Esophagus squamous epithelium (tissue), 5 donors: ENCODE measurements at regions not wholly inside any gene's neighbourhood (a gene's known extent, or its start where the extent isn't known, plus 50 kb on each side); places are given as distances from the start of the nearest gene placed in this dataset.

Experiments
- DNase-seq: peaks from one replicate; lab custom pipeline; 2025; lab: John Stamatoyannopoulos, UW
- H3K27ac ChIP-seq, 4 donors: fragments of 200-600 bp; sonication (generic); one replicate each; pipeline ENCODE4 v1.5.1; 2016 to 2019; ENCODE audit warnings: mild to moderate bottlenecking in 1 of 4
- H3K27me3 ChIP-seq, 4 donors: fragments of 200-600 bp; sonication (generic); 1 replicate in 3 of 4; 2 replicates in 1 of 4; pipeline versions ENCODE4 v1.5.1 to v1.6.0; 2017 to 2021; ENCODE audit warnings: antibody characterized with exemption in 1 of 4
- H3K36me3 ChIP-seq, 3 donors: fragments of 200-600 bp; sonication (generic); one replicate each; pipeline ENCODE4 v1.5.1; 2016 to 2019
- H3K4me1 ChIP-seq, 3 donors: fragments of 200-600 bp; sonication (generic); one replicate each; pipeline ENCODE4 v1.5.1; 2017 to 2019
- H3K4me3 ChIP-seq, 4 donors: fragments of 200-600 bp; sonication (generic); 1 replicate in 3 of 4; 2 replicates in 1 of 4; pipeline ENCODE4 v1.5.1; 2016 to 2019; ENCODE audit warnings: mild to moderate bottlenecking in 2 of 4, moderate library complexity in 1 of 4
- H3K9me3 ChIP-seq, 3 donors: fragments of 200-600 bp; sonication (generic); one replicate each; pipeline ENCODE4 v1.5.1; 2016 to 2019
- POLR2A ChIP-seq, 4 donors: fragments of 450-650 bp; IDR thresholded peaks; one replicate each; pipeline ENCODE4 v1.6.1; 2017; ENCODE audit warnings: antibody characterized with exemption in 4 of 4, mild to moderate bottlenecking in 4 of 4, moderate library complexity in 3 of 4
- WGBS, 2 donors: methylation state at CpG; one replicate each; pipeline ENCODE4 v1.1.5; 2018; 5-methylcytosine and 5-hydroxymethylcytosine counted together
- intact Hi-C: fragments of 100-400 bp; cut with DNase I; formaldehyde crosslinking; loops from one replicate; pipeline ENCODE4 v1.15.0; 2022
- TF ChIP-seq, protein P1 (sequence below), 6 experiments: fragments of 450-650 bp in 4 of 6; fragments of 200-600 bp in 2 of 6; sonication (generic) in 2 of 6; IDR thresholded peaks; one replicate each; pipeline ENCODE4 v1.5.1; 2016 to 2019; ENCODE audit warnings: antibody characterized with exemption in 6 of 6, mild to moderate bottlenecking in 4 of 6, moderate library complexity in 4 of 6
- donor health status: DM: yes; HTN: yes; CAD: no.

DNA sequence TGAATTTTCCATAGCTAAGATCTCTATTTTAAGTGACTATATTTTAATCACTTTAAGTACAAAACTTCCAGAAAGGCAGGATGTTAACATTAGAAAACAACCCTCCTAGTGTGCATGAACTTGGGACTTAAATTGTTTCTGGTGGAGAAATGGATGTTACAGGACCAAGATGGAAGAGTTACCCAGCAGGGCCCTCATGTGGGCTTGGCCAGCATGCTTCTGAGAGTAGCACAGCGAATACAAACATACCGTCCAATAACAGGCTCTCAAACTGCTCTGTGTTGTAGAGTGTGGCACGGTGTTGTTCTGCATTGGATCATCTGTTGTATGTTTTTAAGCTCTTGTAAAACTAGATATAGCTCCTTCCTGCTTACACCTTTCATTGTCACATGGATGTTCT, 346.1 kb upstream of the SMIM21 start:
- 83 to 84% methylated on average over 3 of the region's 3 CpGs for WGBS, 2 donors
- H3K27me3 ChIP-seq, result peaks cover 0 to 9% (median 0%) of the 10 kb centered on the region in 4 donors
- no peaks in the 10 kb centered on the region for H3K9me3 ChIP-seq
- no peak overlapping the region for H3K27ac ChIP-seq
- H3K4me3 ChIP-seq, result no peak overlapping the region
- no peaks in the 10 kb centered on the region for H3K36me3 ChIP-seq
- no peaks in the 10 kb centered on the region for H3K4me1 ChIP-seq
- no peak for DNase-seq
- TF ChIP-seq POLR2A (IDR thresholded peaks at IDR 0.05), result no peak
- TF ChIP-seq, protein P1, sequence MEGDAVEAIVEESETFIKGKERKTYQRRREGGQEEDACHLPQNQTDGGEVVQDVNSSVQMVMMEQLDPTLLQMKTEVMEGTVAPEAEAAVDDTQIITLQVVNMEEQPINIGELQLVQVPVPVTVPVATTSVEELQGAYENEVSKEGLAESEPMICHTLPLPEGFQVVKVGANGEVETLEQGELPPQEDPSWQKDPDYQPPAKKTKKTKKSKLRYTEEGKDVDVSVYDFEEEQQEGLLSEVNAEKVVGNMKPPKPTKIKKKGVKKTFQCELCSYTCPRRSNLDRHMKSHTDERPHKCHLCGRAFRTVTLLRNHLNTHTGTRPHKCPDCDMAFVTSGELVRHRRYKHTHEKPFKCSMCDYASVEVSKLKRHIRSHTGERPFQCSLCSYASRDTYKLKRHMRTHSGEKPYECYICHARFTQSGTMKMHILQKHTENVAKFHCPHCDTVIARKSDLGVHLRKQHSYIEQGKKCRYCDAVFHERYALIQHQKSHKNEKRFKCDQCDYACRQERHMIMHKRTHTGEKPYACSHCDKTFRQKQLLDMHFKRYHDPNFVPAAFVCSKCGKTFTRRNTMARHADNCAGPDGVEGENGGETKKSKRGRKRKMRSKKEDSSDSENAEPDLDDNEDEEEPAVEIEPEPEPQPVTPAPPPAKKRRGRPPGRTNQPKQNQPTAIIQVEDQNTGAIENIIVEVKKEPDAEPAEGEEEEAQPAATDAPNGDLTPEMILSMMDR (IDR thresholded peaks at IDR 0.05), result no peak
- intact Hi-C loops, result no loop called here

DNA sequence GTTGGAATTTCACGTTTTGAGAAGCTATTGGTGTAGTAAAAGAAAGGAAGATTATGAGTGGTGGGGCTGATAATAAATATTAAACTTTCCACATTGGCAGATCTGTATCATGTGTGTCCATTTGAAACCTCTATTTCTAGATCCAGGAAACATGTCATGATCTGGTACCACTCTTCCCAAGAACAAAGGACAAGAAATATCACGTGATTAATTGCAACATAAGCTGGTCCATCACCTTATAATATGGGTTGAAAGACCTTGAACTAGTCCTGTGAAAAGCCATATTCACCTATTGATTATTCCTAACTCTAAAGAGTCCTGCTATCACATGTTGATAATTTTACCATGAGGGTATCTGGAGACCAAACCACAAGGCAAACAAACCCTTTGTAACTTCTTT, 335.3 kb upstream of the SMIM21 start:
- no peaks in the 10 kb centered on the region for H3K27me3 ChIP-seq
- no peaks in the 10 kb centered on the region for H3K9me3 ChIP-seq
- no peak for DNase-seq
- no peak overlapping the region for H3K4me3 ChIP-seq
- WGBS, 2 donors, result 59 to 68% methylated on average over 2 of the region's 2 CpGs
- H3K4me1 ChIP-seq, result no peaks in the 10 kb centered on the region
- intact Hi-C loops, result no loop called here
- TF ChIP-seq POLR2A (IDR thresholded peaks at IDR 0.05), result no peak
- TF ChIP-seq, protein P1 (IDR thresholded peaks at IDR 0.05), result no peak
- no peaks in the 10 kb centered on the region for H3K36me3 ChIP-seq
- no peak overlapping the region for H3K27ac ChIP-seq

DNA sequence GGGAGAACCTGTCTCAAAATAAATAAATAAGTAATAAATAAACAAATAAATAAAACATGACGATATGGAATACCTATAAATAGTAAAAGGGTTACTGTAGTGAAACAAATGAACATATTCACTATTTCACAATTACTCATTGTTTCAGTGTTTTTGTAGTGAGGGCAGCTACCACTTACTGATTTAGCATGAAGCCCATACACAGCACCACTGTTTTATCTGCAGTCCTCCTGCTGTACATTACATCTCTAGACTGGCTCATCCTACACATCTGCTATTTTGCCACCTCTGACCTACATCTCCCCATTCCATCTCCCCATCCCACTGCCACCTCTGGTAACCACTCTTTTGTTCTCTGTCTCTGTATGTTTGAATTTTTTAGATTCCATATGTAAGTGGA, 332.7 kb upstream of the SMIM21 start:
- H3K27me3 ChIP-seq, result no peaks in the 10 kb centered on the region
- 31 to 55% methylated on average over 1 of the region's 1 CpG for WGBS, 2 donors
- H3K4me3 ChIP-seq, result no peak overlapping the region
- H3K27ac ChIP-seq, result no peak overlapping the region
- no peaks in the 10 kb centered on the region for H3K36me3 ChIP-seq
- H3K9me3 ChIP-seq, result no peaks in the 10 kb centered on the region
- DNase-seq, result no peak
- H3K4me1 ChIP-seq, result no peaks in the 10 kb centered on the region
- TF ChIP-seq, protein P1 (IDR thresholded peaks at IDR 0.05), result no peak
- TF ChIP-seq POLR2A (IDR thresholded peaks at IDR 0.05), result no peak
- intact Hi-C loops, result no loop called here

DNA sequence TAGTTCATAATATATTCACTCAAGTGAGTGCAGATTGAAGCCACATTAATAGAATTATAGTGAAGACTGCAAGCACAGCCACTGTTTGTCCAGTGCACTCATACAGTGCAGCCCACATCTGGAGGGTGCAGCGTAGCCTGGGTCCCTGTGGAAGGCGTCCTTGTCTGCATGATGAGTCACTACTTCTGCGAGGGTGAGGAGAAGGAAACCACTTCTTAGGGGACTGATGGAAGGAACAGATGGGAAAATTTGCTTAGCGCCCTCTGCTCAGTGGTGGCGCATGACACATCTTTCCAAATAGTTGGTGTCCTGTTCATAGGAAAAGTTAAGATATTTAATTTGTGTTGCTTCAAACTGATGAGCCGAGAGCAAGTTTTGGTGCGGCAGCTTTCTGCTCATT, 330.4 kb upstream of the SMIM21 start:
- H3K27ac ChIP-seq, result no peak overlapping the region
- no peaks in the 10 kb centered on the region for H3K36me3 ChIP-seq
- DNase-seq, result no peak
- TF ChIP-seq, protein P1 (IDR thresholded peaks at IDR 0.05), result no peak
- TF ChIP-seq POLR2A (IDR thresholded peaks at IDR 0.05), result no peak
- H3K4me3 ChIP-seq, result no peak overlapping the region
- no peaks in the 10 kb centered on the region for H3K27me3 ChIP-seq
- 57 to 61% methylated on average over 7 of the region's 7 CpGs for WGBS, 2 donors
- no peaks in the 10 kb centered on the region for H3K9me3 ChIP-seq
- intact Hi-C loops, result no loop called here
- H3K4me1 ChIP-seq, result no peaks in the 10 kb centered on the region

DNA sequence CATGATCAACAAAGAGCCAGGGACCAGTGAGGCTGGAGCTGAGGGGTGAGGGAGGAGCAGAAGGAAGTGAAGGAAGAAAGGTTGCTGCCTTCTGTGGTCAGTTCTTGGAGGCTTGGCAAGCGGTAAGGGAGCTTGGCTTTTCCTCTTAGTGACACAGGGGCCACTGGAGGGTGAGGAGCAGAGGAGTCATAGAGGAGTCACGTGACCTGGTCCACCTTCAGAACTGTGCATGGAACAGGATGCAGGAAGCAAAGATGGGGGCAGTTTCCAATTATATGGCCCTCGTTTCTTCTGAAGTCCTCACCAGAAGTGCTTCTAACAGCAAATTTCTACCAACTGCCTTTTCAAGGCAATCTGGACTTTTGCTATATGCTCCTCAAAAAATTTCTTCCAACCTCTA, 326.9 kb upstream of the SMIM21 start:
- Histone ChIP-seq H3K36me3 (no peaks in the 10 kb centered on the region), H3K27me3 (no peaks in the 10 kb centered on the region), H3K27ac (no peak overlapping the region), H3K9me3 (no peaks in the 10 kb centered on the region), H3K4me3 (no peak overlapping the region), H3K4me1 (no peaks in the 10 kb centered on the region)
- TF ChIP-seq, protein P1 (IDR thresholded peaks at IDR 0.05), result no peak
- no peak for TF ChIP-seq POLR2A (IDR thresholded peaks at IDR 0.05)
- DNase-seq, result no peak
- 69 to 75% methylated on average over 3 of the region's 3 CpGs for WGBS, 2 donors
- intact Hi-C loops, result no loop called here
